Brain pericyte (primary cell): ENCODE measurements at regions not wholly inside any gene's neighbourhood (a gene's known extent, or its start where the extent isn't known, plus 50 kb on each side); places are given as distances from the start of the nearest gene placed in this dataset.
"Not testable (repeated sequence)": the region's sequence is repeated elsewhere in the genome, so short reads cannot be mapped to it uniquely, and the experiment has no call there.

Experiments used
- DNase-seq: peaks from one replicate; pipeline ENCODE4 v3.0.0-alpha.2; 2012; ENCODE audit warnings: low read depth, low spot score

- no peak for DNase-seq
These were observed 49.9 kb downstream of the ILRUN start for GRCh38 chr6:34646714-34647113.

- DNase-seq = no peak
These were observed 50.9 kb downstream of the ILRUN start for GRCh38 chr6:34645627-34646026.

- DNase-seq = no peak
These were observed 51.9 kb downstream of the ILRUN start for GRCh38 chr6:34644716-34645115.

GRCh38 chr6:34642427-34642826, 54.1 kb downstream of the ILRUN start:
- no peak for DNase-seq

- not testable (repeated sequence) for DNase-seq
These were observed 56.3 kb downstream of the ILRUN start for GRCh38 chr6:34640074-34640849.

GRCh38 chr6:34638834-34639736, 57.5 kb downstream of the ILRUN start:
- no peak for DNase-seq

- no peak for DNase-seq
These were observed 62.8 kb downstream of the ILRUN start for GRCh38 chr6:34633785-34634184.

GRCh38 chr6:34633256-34633655, 63.3 kb downstream of the ILRUN start:
- no peak for DNase-seq

- DNase-seq = peak; percentile 15
These were observed 66.5 kb downstream of the ILRUN start for GRCh38 chr6:34630040-34630439.

- DNase-seq = no peak
These were observed 69.3 kb downstream of the ILRUN start for GRCh38 chr6:34627296-34627695.

- DNase-seq = no peak
These were observed 62.5 kb upstream of the SPDEF start for GRCh38 chr6:34618430-34619182.

GRCh38 chr6:34617231-34617630, 61.1 kb upstream of the SPDEF start:
- no peak for DNase-seq

GRCh38 chr6:34616227-34616585, 60.1 kb upstream of the SPDEF start:
- DNase-seq = no peak

GRCh38 chr6:34615574-34616226, 59.6 kb upstream of the SPDEF start:
- DNase-seq = no peak

- no peak for DNase-seq
These were observed 54.8 kb upstream of the SPDEF start for GRCh38 chr6:34610819-34611477.

GRCh38 chr6:34608321-34609091, 52.4 kb upstream of the SPDEF start:
- DNase-seq = no peak

- no peak for DNase-seq
These were observed 50.5 kb upstream of the SPDEF start for GRCh38 chr6:34606477-34607265.
